ENCODE measurements at regions not wholly inside any gene's neighbourhood (a gene's known extent, or its start where the extent isn't known, plus 50 kb on each side); places are given as distances from the start of the nearest gene placed in this dataset.

DNA sequence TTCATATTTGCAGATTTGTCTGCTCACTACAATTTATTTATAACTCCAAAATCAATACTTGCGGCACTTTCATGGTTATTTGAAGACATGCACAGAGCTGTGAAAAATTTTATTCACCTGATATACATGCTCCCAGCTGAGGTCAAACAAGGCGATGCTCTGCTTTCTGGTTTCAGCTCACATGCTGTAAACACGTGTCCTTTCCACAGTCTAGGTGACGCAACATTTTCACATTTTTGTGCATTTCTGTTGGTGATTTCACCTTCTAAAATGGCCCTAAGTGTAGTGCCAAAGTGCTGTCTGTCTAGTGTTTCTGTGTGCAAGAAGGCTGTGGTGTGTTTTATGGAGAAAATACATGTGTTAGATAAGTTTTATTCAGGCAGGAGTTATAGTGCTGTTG lies 650.5 kb downstream of the RNF144B start:
- TF ChIP-seq CTCF (IDR thresholded peaks at IDR 0.05), result no peak
- H3K36me3 Mint-ChIP-seq (ENCODE audit: low read depth), result no peaks in the 10 kb centered on the region
- peaks cover 4% of the 10 kb centered on the region for H3K9me3 Mint-ChIP-seq (ENCODE audit: low read depth)
- H3K4me3 Mint-ChIP-seq (ENCODE audit: unreplicated experiment), result no peak overlapping the region
- H3K4me1 Mint-ChIP-seq (ENCODE audit: low read depth), result peaks cover 17% of the 10 kb centered on the region
- no peak for DNase-seq (ENCODE audit: low spot score)
- H3K27ac Mint-ChIP-seq (ENCODE audit: unreplicated experiment), result no peak overlapping the region
- H3K27me3 Mint-ChIP-seq (ENCODE audit: low read depth), result no peaks in the 10 kb centered on the region

GRCh38 chr6:19039287-19039686 lies 652.1 kb downstream of the RNF144B start:
- no peak overlapping the region for H3K27ac Mint-ChIP-seq (ENCODE audit: unreplicated experiment)
- H3K9me3 Mint-ChIP-seq (ENCODE audit: low read depth), result peaks cover 4% of the 10 kb centered on the region
- no peaks in the 10 kb centered on the region for H3K27me3 Mint-ChIP-seq (ENCODE audit: low read depth)
- no peak for DNase-seq (ENCODE audit: low spot score)
- no peak overlapping the region for H3K4me3 Mint-ChIP-seq (ENCODE audit: unreplicated experiment)
- no peaks in the 10 kb centered on the region for H3K36me3 Mint-ChIP-seq (ENCODE audit: low read depth)
- TF ChIP-seq CTCF (IDR thresholded peaks at IDR 0.05), result no peak
- H3K4me1 Mint-ChIP-seq (ENCODE audit: low read depth), result peaks cover 21% of the 10 kb centered on the region

GRCh38 chr6:19041906-19042305 lies 654.8 kb downstream of the RNF144B start:
- no peaks in the 10 kb centered on the region for H3K27me3 Mint-ChIP-seq (ENCODE audit: low read depth)
- H3K36me3 Mint-ChIP-seq (ENCODE audit: low read depth), result no peaks in the 10 kb centered on the region
- DNase-seq (ENCODE audit: low spot score), result no peak
- TF ChIP-seq CTCF (IDR thresholded peaks at IDR 0.05), result no peak
- no peak overlapping the region for H3K4me3 Mint-ChIP-seq (ENCODE audit: unreplicated experiment)
- H3K4me1 Mint-ChIP-seq (ENCODE audit: low read depth), result peaks cover 24% of the 10 kb centered on the region
- no peak overlapping the region for H3K27ac Mint-ChIP-seq (ENCODE audit: unreplicated experiment)
- no peaks in the 10 kb centered on the region for H3K9me3 Mint-ChIP-seq (ENCODE audit: low read depth)

GRCh38 chr6:19042420-19042819 lies 655.3 kb downstream of the RNF144B start:
- H3K36me3 Mint-ChIP-seq (ENCODE audit: low read depth), result no peaks in the 10 kb centered on the region
- TF ChIP-seq CTCF (IDR thresholded peaks at IDR 0.05), result no peak
- peak overlapping the region; percentile 15 for H3K27ac Mint-ChIP-seq (ENCODE audit: unreplicated experiment)
- H3K4me3 Mint-ChIP-seq (ENCODE audit: unreplicated experiment), result no peak overlapping the region
- peaks cover 3% of the 10 kb centered on the region for H3K9me3 Mint-ChIP-seq (ENCODE audit: low read depth)
- H3K4me1 Mint-ChIP-seq (ENCODE audit: low read depth), result peaks cover 24% of the 10 kb centered on the region
- no peaks in the 10 kb centered on the region for H3K27me3 Mint-ChIP-seq (ENCODE audit: low read depth)
- DNase-seq (ENCODE audit: low spot score), result no peak

DNA sequence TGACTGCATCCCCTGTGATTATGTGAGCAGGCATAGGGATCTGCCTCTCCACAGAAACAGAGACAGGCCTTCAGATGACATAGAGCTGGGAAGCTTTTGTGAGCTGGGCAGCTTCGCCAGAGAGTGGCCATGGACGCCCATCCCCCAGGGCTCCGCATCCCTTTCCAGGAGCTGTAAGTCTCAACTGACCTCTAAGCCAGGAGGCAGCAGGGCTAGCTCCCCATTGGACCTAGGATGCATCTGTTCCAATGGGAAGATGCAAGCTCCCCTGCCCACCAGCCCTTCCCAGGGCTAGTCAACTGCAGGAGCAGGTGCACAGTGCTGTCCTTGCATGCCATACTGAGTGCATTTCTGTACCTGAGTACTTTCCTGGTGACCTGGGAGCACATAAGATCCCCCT lies 663.6 kb downstream of the RNF144B start:
- Mint-ChIP-seq H3K4me3 (ENCODE audit: unreplicated experiment) (no peak overlapping the region), H3K9me3 (ENCODE audit: low read depth) (peaks cover 38% of the 10 kb centered on the region), H3K27ac (ENCODE audit: unreplicated experiment) (no peak overlapping the region), H3K4me1 (ENCODE audit: low read depth) (peaks cover 20% of the 10 kb centered on the region), H3K36me3 (ENCODE audit: low read depth) (peaks cover 10% of the 10 kb centered on the region), H3K27me3 (ENCODE audit: low read depth) (no peaks in the 10 kb centered on the region)
- no peak for TF ChIP-seq CTCF (IDR thresholded peaks at IDR 0.05)
- DNase-seq (ENCODE audit: low spot score), result no peak
